ENCODE measurements at regions not wholly inside any gene's neighbourhood (a gene's known extent, or its start where the extent isn't known, plus 50 kb on each side); places are given as distances from the start of the nearest gene placed in this dataset.
"Not testable (repeated sequence)": the region's sequence is repeated elsewhere in the genome, so short reads cannot be mapped to it uniquely, and the experiment has no call there.

GRCh38 chr16:21383682-21384081, 105.6 kb upstream of the CRYM start:
- TF ChIP-seq ZNF671 (CRISPR knock-in tag; IDR thresholded peaks at IDR 0.05); ZNF138 (CRISPR knock-in tag; conservative IDR thresholded peaks at IDR 0.05); ZNF532 (CRISPR knock-in tag; IDR thresholded peaks at IDR 0.05; ENCODE audit: borderline replicate concordance); SP1 (CRISPR knock-in tag; conservative IDR thresholded peaks at IDR 0.05): not testable (repeated sequence)
- TF ChIP-seq, protein P1, sequence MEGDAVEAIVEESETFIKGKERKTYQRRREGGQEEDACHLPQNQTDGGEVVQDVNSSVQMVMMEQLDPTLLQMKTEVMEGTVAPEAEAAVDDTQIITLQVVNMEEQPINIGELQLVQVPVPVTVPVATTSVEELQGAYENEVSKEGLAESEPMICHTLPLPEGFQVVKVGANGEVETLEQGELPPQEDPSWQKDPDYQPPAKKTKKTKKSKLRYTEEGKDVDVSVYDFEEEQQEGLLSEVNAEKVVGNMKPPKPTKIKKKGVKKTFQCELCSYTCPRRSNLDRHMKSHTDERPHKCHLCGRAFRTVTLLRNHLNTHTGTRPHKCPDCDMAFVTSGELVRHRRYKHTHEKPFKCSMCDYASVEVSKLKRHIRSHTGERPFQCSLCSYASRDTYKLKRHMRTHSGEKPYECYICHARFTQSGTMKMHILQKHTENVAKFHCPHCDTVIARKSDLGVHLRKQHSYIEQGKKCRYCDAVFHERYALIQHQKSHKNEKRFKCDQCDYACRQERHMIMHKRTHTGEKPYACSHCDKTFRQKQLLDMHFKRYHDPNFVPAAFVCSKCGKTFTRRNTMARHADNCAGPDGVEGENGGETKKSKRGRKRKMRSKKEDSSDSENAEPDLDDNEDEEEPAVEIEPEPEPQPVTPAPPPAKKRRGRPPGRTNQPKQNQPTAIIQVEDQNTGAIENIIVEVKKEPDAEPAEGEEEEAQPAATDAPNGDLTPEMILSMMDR (IDR thresholded peaks at IDR 0.05): not testable (repeated sequence)
- TF ChIP-seq, protein P2, sequence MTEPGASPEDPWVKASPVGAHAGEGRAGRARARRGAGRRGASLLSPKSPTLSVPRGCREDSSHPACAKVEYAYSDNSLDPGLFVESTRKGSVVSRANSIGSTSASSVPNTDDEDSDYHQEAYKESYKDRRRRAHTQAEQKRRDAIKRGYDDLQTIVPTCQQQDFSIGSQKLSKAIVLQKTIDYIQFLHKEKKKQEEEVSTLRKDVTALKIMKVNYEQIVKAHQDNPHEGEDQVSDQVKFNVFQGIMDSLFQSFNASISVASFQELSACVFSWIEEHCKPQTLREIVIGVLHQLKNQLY (CRISPR knock-in tag; IDR thresholded peaks at IDR 0.05): not testable (repeated sequence)
- TF ChIP-seq, protein P3, sequence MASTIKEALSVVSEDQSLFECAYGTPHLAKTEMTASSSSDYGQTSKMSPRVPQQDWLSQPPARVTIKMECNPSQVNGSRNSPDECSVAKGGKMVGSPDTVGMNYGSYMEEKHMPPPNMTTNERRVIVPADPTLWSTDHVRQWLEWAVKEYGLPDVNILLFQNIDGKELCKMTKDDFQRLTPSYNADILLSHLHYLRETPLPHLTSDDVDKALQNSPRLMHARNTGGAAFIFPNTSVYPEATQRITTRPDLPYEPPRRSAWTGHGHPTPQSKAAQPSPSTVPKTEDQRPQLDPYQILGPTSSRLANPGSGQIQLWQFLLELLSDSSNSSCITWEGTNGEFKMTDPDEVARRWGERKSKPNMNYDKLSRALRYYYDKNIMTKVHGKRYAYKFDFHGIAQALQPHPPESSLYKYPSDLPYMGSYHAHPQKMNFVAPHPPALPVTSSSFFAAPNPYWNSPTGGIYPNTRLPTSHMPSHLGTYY (CRISPR knock-in tag; IDR thresholded peaks at IDR 0.05): not testable (repeated sequence)
- TF ChIP-seq, protein P4, sequence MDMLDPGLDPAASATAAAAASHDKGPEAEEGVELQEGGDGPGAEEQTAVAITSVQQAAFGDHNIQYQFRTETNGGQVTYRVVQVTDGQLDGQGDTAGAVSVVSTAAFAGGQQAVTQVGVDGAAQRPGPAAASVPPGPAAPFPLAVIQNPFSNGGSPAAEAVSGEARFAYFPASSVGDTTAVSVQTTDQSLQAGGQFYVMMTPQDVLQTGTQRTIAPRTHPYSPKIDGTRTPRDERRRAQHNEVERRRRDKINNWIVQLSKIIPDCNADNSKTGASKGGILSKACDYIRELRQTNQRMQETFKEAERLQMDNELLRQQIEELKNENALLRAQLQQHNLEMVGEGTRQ (CRISPR knock-in tag; IDR thresholded peaks at IDR 0.05): not testable (repeated sequence)
- TF ChIP-seq, protein P5, sequence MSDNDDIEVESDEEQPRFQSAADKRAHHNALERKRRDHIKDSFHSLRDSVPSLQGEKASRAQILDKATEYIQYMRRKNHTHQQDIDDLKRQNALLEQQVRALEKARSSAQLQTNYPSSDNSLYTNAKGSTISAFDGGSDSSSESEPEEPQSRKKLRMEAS (CRISPR knock-in tag; IDR thresholded peaks at IDR 0.05): not testable (repeated sequence)

Data from WTC11 (cell line).